ENCODE measurements at regions not wholly inside any gene's neighbourhood (a gene's known extent, or its start where the extent isn't known, plus 50 kb on each side); places are given as distances from the start of the nearest gene placed in this dataset.

DNA sequence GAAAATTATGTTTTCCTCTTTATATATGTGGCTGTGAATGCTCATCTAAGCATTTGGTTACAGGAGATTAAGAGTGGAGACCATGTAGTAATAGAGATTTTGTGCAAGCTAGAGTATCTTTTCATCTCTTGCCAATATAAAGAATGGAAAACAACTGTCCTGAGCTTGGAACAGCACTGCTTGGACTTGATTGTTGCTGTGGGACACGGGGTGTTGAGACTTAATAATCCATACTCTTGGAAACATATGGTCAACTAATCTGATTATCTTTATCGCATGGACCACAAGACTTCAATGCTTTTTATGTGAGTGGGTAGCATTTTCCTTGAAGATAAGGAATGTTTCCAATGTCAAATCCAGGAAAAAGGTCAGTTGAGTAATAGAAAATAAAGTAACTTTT is 806.3 kb downstream of the DIPK2A start:
- no peak overlapping the region for H3K4me3 Mint-ChIP-seq

DNA sequence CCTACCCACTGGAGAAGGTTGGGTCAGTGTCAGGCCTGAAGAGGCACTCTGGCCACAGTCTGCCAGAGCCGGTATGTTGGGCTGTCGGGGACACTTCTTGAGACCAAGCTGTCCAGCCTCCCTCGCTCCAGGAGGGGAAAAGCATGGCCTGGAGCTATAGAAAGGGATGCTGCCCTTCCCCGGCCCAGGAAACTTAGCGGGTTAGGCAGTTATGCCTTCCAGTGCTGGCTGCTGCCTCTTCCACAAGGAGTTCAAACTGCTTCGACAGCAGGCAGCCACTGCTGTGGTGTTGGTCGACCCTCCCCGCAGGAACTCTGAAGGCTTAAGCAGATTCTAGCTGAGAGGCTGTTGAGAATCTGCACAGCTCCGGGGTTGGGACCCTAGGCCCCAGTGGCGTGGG is 819.4 kb downstream of the DIPK2A start:
- Mint-ChIP-seq H3K9me3 (peaks cover 6% of the 10 kb centered on the region), H3K27ac (no peak overlapping the region), H3K4me1 (peaks cover 2% of the 10 kb centered on the region), H3K27me3 (ENCODE audit: insufficient read depth) (no peaks in the 10 kb centered on the region), H3K4me3 (no peak overlapping the region), H3K36me3 (ENCODE audit: low read depth) (no peaks in the 10 kb centered on the region)
- H3K4me3 ChIP-seq (ENCODE audit: low read length): no peak overlapping the region
- DNase-seq: peak; percentile 47
- 92 to 100% methylated on average over 2 to 10 of the region's 10 CpGs for WGBS, 2 experiments (ENCODE audit: insufficient coverage in 1 of 2, insufficient read length in 1 of 2)
- no peak overlapping the region for H3K27ac ChIP-seq (ENCODE audit: low read depth, low read length)
- no peaks in the 10 kb centered on the region for H3K27me3 ChIP-seq (ENCODE audit: control insufficient read depth, insufficient read depth, low read length, poor library complexity, severe bottlenecking)
- no peaks in the 10 kb centered on the region for H3K36me3 ChIP-seq (ENCODE audit: control insufficient read depth, insufficient read depth, low read length)
- TF ChIP-seq, protein P1, sequence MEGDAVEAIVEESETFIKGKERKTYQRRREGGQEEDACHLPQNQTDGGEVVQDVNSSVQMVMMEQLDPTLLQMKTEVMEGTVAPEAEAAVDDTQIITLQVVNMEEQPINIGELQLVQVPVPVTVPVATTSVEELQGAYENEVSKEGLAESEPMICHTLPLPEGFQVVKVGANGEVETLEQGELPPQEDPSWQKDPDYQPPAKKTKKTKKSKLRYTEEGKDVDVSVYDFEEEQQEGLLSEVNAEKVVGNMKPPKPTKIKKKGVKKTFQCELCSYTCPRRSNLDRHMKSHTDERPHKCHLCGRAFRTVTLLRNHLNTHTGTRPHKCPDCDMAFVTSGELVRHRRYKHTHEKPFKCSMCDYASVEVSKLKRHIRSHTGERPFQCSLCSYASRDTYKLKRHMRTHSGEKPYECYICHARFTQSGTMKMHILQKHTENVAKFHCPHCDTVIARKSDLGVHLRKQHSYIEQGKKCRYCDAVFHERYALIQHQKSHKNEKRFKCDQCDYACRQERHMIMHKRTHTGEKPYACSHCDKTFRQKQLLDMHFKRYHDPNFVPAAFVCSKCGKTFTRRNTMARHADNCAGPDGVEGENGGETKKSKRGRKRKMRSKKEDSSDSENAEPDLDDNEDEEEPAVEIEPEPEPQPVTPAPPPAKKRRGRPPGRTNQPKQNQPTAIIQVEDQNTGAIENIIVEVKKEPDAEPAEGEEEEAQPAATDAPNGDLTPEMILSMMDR (conservative IDR thresholded peaks at IDR 0.05): no peak
- H3K4me1 ChIP-seq (ENCODE audit: control insufficient read depth, insufficient read depth, low read length): no peaks in the 10 kb centered on the region
- H3K9me3 ChIP-seq (ENCODE audit: control insufficient read depth, low read length): peaks cover 4% of the 10 kb centered on the region
- H3K9ac ChIP-seq (ENCODE audit: extremely low read depth, low read length, poor library complexity, severe bottlenecking): no peak overlapping the region

More for the DNA sequence above, 806.3 kb downstream of the DIPK2A start:
- no peaks in the 10 kb centered on the region for H3K36me3 ChIP-seq (ENCODE audit: control insufficient read depth, insufficient read depth, low read length)
- Mint-ChIP-seq H3K9me3 (no peaks in the 10 kb centered on the region), H3K27ac (no peak overlapping the region), H3K27me3 (ENCODE audit: insufficient read depth) (no peaks in the 10 kb centered on the region), H3K4me1 (no peaks in the 10 kb centered on the region), H3K36me3 (ENCODE audit: low read depth) (no peaks in the 10 kb centered on the region)
- TF ChIP-seq, protein P1 (conservative IDR thresholded peaks at IDR 0.05): no peak
- DNase-seq: no peak
- H3K27me3 ChIP-seq (ENCODE audit: control insufficient read depth, insufficient read depth, low read length, poor library complexity, severe bottlenecking): no peaks in the 10 kb centered on the region
- H3K4me1 ChIP-seq (ENCODE audit: control insufficient read depth, insufficient read depth, low read length): no peaks in the 10 kb centered on the region
- no peak overlapping the region for H3K9ac ChIP-seq (ENCODE audit: extremely low read depth, low read length, poor library complexity, severe bottlenecking)
- 97 to 100% methylated on average over 2 of the region's 2 CpGs for WGBS, 2 experiments (ENCODE audit: insufficient coverage in 1 of 2, insufficient read length in 1 of 2)
- no peaks in the 10 kb centered on the region for H3K9me3 ChIP-seq (ENCODE audit: control insufficient read depth, low read length)
- no peak overlapping the region for H3K27ac ChIP-seq (ENCODE audit: low read depth, low read length)
- H3K4me3 ChIP-seq (ENCODE audit: low read length): no peak overlapping the region

DNA sequence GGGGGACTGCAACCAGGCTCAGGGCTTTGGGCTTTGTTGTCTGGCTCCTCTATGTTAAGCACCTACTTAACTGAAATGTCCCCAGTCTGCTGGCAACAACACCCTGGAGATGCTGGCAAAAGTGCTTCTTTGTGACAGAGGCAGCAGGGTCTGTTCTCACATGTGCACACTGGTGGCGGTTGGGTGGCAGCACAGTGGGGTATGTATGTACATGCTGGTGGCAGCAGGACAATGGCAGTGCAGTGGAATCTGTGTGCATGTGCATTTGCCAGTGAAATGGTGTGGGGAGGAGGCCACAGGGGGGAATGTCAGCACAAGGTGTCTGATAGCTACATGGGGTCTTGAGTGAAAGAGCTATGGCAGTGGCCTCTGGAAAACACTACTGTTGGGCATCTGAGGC is 830.3 kb downstream of the DIPK2A start:
- Mint-ChIP-seq H3K4me3 (no peak overlapping the region), H3K36me3 (ENCODE audit: low read depth) (no peaks in the 10 kb centered on the region), H3K27me3 (ENCODE audit: insufficient read depth) (no peaks in the 10 kb centered on the region), H3K4me1 (peaks cover 7% of the 10 kb centered on the region), H3K27ac (no peak overlapping the region), H3K9me3 (no peaks in the 10 kb centered on the region)
- Histone ChIP-seq H3K27me3 (ENCODE audit: control insufficient read depth, insufficient read depth, low read length, poor library complexity, severe bottlenecking) (no peaks in the 10 kb centered on the region), H3K9me3 (ENCODE audit: control insufficient read depth, low read length) (no peaks in the 10 kb centered on the region), H3K4me3 (ENCODE audit: low read length) (no peak overlapping the region), H3K36me3 (ENCODE audit: control insufficient read depth, insufficient read depth, low read length) (no peaks in the 10 kb centered on the region), H3K4me1 (ENCODE audit: control insufficient read depth, insufficient read depth, low read length) (peaks cover 3% of the 10 kb centered on the region), H3K27ac (ENCODE audit: low read depth, low read length) (no peak overlapping the region), H3K9ac (ENCODE audit: extremely low read depth, low read length, poor library complexity, severe bottlenecking) (no peak overlapping the region)
- no peak for DNase-seq
- 97% methylated on average over 1 of the region's 1 CpG; no CpG with 5 or more reads in 1 of the 2 experiments for WGBS, 2 experiments (ENCODE audit: insufficient coverage in 1 of 2, insufficient read length in 1 of 2)
- TF ChIP-seq, protein P1 (conservative IDR thresholded peaks at IDR 0.05): no peak
